Fibroblast of pulmonary artery (primary cell): ENCODE measurements at regions not wholly inside any gene's neighbourhood (a gene's known extent, or its start where the extent isn't known, plus 50 kb on each side); places are given as distances from the start of the nearest gene placed in this dataset.
A peak's percentile ranks its signal among the peaks of the same experiment; 100 is the strongest.
"Not testable (repeated sequence)": the region's sequence is repeated elsewhere in the genome, so short reads cannot be mapped to it uniquely, and the experiment has no call there.

Experiments
- DNase-seq: peaks from one replicate; pipeline ENCODE4 v3.0.0-alpha.2; 2010; ENCODE audit warnings: low read depth
- H3K4me3 ChIP-seq: replicated peaks from 2 replicates; pipeline ENCODE4 v1.5.1; 2011; ENCODE audit warnings: low read depth, mild to moderate bottlenecking, control low read depth, low read length, moderate library complexity
- TF ChIP-seq, protein P1 (sequence below): IDR thresholded peaks from 2 replicates; pipeline ENCODE4 v1.5.1; 2011; ENCODE audit warnings: mild to moderate bottlenecking, control low read depth, low read length, inconsistent platforms; ENCODE audit errors: missing control alignments

DNA sequence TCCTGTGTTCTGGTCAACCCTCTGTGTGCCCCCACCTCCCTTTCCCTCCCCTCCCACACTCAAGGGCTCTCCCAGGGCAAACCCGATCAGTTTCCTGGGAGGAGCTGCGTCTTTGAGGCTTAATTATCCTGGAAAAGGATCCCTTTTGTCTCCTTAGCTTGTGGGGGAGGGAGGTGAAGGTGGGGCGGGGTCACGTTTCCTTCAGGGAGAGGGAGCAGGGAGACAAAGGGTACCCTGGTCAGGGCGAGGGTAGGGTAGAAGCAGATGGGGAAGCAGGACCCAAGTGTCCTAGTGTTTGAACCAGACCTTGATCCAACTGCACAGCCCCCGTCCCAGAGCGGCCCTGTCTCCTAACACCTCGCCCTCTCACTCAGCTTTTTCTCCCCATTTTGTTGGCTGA lies 90.1 kb downstream of the HIF1AN start:
- H3K4me3 ChIP-seq, result no peak overlapping the region
- TF ChIP-seq, protein P1, sequence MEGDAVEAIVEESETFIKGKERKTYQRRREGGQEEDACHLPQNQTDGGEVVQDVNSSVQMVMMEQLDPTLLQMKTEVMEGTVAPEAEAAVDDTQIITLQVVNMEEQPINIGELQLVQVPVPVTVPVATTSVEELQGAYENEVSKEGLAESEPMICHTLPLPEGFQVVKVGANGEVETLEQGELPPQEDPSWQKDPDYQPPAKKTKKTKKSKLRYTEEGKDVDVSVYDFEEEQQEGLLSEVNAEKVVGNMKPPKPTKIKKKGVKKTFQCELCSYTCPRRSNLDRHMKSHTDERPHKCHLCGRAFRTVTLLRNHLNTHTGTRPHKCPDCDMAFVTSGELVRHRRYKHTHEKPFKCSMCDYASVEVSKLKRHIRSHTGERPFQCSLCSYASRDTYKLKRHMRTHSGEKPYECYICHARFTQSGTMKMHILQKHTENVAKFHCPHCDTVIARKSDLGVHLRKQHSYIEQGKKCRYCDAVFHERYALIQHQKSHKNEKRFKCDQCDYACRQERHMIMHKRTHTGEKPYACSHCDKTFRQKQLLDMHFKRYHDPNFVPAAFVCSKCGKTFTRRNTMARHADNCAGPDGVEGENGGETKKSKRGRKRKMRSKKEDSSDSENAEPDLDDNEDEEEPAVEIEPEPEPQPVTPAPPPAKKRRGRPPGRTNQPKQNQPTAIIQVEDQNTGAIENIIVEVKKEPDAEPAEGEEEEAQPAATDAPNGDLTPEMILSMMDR, result no peak
- DNase-seq, result no peak

DNA sequence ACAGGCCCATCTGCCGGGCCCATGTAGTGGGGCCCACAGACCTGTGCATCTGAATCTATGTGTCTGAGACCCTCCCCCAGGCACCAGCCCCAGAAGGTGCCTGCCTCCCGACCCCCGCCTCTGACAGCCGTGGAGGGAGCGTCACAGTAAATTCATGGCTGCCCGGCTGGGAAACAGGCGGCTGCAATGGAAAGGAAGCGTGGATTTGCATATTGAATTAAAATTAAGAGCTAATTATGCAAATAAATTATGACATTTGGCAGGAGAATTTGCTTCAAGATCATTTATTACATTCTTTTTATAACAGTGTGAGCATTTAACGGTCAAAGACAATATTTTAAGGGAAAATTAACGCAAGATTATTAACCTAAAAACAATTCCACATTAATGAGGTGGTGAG lies 92.3 kb downstream of the HIF1AN start:
- H3K4me3 ChIP-seq, result no peak overlapping the region
- no peak for DNase-seq
- TF ChIP-seq, protein P1, result no peak

DNA sequence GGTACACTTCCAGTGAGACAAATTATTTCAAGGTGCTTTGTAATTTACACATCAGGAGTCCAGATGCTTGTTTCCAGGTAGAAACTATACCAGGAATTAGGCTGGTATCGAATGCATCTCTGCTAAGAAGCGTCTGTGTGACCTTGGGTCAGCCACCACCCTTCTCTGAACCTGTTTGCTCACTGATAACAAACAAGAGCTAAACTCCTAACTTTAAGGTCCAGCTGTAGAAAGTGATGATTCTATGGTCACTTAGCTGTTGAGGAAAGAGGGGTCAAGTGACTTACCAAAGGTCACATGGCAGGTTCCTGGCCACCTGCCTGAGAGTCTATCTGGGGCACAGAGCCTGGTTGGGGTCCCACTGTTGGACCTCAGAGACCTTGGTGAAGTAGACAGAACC lies 95.4 kb downstream of the HIF1AN start:
- no peak for DNase-seq
- H3K4me3 ChIP-seq, result no peak overlapping the region
- TF ChIP-seq, protein P1, result no peak

DNA sequence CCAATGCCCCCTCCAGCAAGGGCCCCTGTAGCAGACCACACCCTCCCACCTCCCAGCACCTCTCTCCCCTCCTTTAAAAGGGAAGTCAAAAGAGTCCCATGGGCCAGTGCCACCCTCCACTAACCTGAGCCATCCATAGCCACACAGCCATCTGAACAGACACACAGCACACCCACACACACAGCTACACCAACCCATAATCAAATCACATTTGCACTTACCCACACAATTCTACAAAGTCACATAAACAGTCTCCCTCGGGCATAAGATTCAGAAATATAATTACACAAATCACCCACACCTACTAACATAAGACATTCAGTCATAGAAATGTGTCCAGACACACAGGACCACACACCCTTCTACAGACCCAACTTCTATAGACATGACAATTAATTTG lies 96.3 kb downstream of the HIF1AN start:
- no peak overlapping the region for H3K4me3 ChIP-seq
- TF ChIP-seq, protein P1, result no peak
- no peak for DNase-seq

DNA sequence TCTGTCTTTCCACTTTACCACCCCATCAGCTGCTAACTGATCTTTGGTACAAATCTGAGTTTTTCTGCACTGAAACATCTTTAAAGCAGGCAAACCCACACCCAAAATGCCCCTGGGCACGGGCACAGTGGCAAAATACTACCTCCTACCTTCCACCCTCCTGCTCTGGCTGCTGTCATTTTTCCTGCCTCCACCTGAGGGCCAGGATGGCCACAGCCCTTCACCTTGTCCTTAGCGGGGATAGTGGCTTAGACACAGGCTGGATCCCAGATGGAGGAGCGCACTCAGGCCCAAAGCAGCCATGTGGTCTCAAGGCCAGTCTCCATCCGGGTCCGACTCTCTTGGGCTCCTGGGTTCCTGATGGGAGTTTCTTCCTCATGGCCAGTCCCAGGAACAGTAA lies 98.3 kb downstream of the HIF1AN start:
- TF ChIP-seq, protein P1, result no peak
- H3K4me3 ChIP-seq, result no peak overlapping the region
- no peak for DNase-seq

DNA sequence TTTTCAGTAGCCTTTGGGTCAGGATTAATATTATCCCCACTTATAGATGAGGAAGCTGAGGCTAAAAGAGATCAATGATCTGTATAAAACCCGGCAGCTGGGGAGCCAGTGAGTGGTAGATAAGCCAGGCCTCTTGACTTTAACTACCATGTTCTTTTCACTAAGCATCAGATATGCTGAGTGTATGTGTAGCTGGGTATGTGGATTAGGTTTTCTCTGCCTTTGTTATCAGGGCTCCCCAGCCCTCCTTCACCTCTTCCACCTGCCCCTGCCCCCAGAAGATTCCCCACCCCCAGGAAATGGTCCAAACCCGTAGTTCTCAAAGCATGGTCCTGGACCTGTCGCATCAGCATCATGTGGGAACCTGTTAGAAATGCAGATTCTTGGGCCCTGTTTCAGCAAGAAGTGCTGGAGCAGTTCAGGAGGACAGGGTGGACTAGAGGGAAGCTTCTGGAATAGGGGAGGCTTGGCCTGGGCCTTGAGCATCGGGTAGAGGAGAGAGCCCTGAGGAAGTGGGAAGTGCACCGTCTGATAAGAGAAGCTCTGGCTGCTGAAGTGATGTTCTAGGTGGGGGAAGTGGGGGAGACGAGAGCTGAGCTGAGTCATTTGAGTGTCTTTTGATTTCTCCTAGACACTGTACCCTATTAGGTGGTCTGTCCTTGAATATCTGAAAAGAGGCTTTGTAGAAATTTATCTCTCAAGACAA lies 101.3 kb downstream of the HIF1AN start:
- DNase-seq, result no peak
- TF ChIP-seq, protein P1, result no peak
- no peak overlapping the region for H3K4me3 ChIP-seq

DNA sequence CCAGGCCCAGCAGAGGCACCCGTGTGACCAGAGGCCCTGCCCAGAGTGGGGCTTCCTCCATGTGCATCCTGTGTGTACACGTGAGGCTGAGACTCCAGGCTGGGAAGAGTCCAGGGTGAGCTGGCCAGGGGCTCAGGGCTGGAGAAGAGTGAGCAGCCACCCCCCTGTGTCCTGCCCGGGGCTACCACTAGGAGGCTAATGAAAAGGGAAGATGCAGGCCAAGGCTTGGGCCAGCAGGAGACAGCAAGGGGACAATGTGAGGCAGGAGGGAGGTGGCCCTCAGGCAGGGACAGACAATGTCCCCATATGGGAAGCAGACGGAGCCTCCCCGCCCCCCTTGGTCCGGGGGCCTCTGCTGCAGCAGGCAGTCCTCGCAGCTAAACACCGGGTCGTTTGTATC lies 102.0 kb downstream of the HIF1AN start:
- H3K4me3 ChIP-seq, result no peak overlapping the region
- no peak for DNase-seq

DNA sequence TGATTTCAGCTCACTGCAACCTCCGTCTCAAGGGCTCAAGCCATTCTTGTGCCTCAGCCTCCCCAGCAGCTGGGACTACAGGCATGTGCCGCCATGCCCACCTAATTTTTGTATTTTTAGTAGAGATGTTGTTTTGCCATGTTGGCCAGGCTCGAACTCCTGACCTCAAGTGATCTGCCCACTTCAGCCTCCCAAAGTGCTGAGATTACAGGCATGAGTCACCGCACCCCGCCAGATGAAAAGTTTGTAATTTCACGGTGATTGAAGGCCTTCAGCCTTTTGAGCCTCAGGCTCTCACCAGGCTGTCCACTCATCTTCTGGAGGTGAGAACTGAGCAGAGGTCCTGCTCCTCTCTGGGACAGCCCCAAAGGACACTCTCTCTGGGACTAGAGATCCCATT lies 103.2 kb downstream of the HIF1AN start:
- not testable (repeated sequence) for H3K4me3 ChIP-seq, DNase-seq

More for the DNA sequence above, 102.0 kb downstream of the HIF1AN start:
- TF ChIP-seq, protein P1, result peak; percentile 44
